BJ (cell line): ENCODE measurements at regions not wholly inside any gene's neighbourhood (a gene's known extent, or its start where the extent isn't known, plus 50 kb on each side); places are given as distances from the start of the nearest gene placed in this dataset.

Experiments used
- CTCF ChIA-PET: fragments of 350-600 bp; formaldehyde crosslinking; extraction: SDS; loops from one replicate; lab custom pipeline; 2021; ENCODE audit warnings: antibody characterized with exemption, inconsistent platforms; lab: Yijun Ruan, JAX
- POLR2A ChIA-PET: fragments of 300-600 bp; sonication (Branson Sonifier 250); formaldehyde crosslinking; extraction: SDS; loops from one replicate; lab custom pipeline; 2021; ENCODE audit warnings: antibody characterized with exemption; lab: Charles Lee
- DNase-seq: peaks from one replicate; pipeline ENCODE4 v3.0.0-alpha.2; 2011; ENCODE audit warnings: low read depth
- H3K27me3 ChIP-seq: 2 replicates; pipeline ENCODE4 v1.6.0; 2011; ENCODE audit warnings: low read length; ENCODE audit not compliant: control insufficient read depth, insufficient read depth
- H3K36me3 ChIP-seq: 2 replicates; pipeline ENCODE4 v1.5.1; 2011; ENCODE audit warnings: low read length; ENCODE audit not compliant: control insufficient read depth, insufficient read depth
- H3K4me3 ChIP-seq: 2 replicates; pipeline ENCODE4 v1.5.1; 2011; ENCODE audit warnings: low read depth, mild to moderate bottlenecking, control low read depth, low read length
- CTCF ChIP-seq: IDR thresholded peaks from 2 replicates; pipeline ENCODE4 v1.5.1; 2011; ENCODE audit warnings: low read depth, mild to moderate bottlenecking, control low read depth, inconsistent platforms, low read length, moderate library complexity; ENCODE audit not compliant: insufficient read depth

GRCh38 chr20:54746796-54747195 lies 271.4 kb downstream of the DOK5 start:
- Histone ChIP-seq H3K4me3 (no peak overlapping the region), H3K36me3 (no peaks in the 10 kb centered on the region), H3K27me3 (no peaks in the 10 kb centered on the region)
- TF ChIP-seq CTCF = no peak
- DNase-seq = no peak
- ChIA-PET CTCF (no interaction called here), POLR2A (no interaction called here)

DNA sequence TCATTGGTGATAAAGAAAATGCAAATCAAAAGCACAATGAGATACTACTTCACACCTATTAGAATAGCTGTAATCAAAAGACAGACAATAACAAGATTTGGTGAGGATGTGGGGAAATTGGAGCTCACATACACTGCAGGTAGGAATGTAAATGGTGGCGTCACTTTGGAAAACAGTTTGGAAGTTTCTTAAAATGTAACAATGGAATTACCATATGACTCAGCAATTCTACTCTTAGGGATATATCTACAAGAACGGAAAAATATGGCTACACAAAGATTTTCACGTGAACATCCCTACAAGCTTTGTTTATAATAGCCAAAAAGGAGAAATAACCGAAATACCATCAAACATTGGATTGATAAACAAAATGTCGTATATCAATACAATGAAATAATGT lies 270.4 kb downstream of the DOK5 start:
- ChIA-PET POLR2A (no interaction called here), CTCF (interaction anchor here (0.6 kb wide), 1 partner anchor 1548 kb away, joined by 5 read pairs; no protein-coding TSS in a partner anchor)
- Histone ChIP-seq H3K36me3 (no peaks in the 10 kb centered on the region), H3K27me3 (no peaks in the 10 kb centered on the region), H3K4me3 (no peak overlapping the region)
- no peak for DNase-seq
- no peak for TF ChIP-seq CTCF

DNA sequence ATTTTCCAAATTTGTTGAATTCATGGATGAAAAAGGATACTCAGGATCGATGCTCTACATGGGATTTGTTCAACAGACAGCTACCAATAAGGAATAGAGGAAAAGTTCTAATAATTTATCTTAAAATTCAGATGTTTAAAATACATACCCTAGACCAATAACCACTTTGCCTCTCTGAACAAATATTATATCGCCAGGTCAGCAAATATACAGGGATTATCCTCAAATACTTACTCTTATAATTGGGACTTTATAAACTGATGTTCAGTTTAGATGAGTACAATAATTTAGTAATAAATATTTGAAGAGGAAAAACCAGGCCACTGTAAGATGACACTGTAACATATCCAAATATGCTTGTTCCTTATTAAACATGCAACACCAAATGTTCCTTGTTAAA lies 268.7 kb downstream of the DOK5 start:
- CTCF ChIA-PET = no interaction called here
- POLR2A ChIA-PET = no interaction called here
- TF ChIP-seq CTCF = no peak

DNA sequence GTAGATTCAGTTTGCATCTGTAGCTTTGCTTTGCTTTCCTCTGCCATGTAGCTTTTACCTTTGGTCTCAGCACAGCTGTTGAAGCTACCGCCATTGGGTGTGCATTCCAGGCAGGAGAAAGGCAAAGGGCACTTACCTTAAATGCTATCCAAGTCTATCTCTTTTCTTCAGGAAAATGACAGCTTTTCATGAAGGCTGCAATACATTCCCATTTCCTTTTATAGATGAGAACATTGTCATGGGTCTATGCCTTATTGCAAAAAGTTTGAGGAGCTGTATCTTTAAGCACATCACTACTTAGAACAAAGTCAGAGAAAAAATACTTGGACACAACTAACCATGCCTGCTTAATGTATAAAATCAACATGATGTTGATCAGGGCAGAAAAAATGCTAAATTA lies 266.8 kb downstream of the DOK5 start:
- CTCF ChIA-PET = no interaction called here
- Histone ChIP-seq H3K4me3 (no peak overlapping the region), H3K27me3 (no peaks in the 10 kb centered on the region), H3K36me3 (no peaks in the 10 kb centered on the region)
- no peak for TF ChIP-seq CTCF
- DNase-seq = no peak
- POLR2A ChIA-PET = no interaction called here

More for the DNA sequence above, 268.7 kb downstream of the DOK5 start:
- Histone ChIP-seq H3K36me3 (no peaks in the 10 kb centered on the region), H3K4me3 (no peak overlapping the region), H3K27me3 (no peaks in the 10 kb centered on the region)
- no peak for DNase-seq

GRCh38 chr20:54736421-54736820 lies 261.0 kb downstream of the DOK5 start:
- POLR2A ChIA-PET = no interaction called here
- no peaks in the 10 kb centered on the region for H3K27me3 ChIP-seq
- CTCF ChIA-PET = no interaction called here
- no peak for DNase-seq
- no peak overlapping the region for H3K4me3 ChIP-seq
- no peak for TF ChIP-seq CTCF
- H3K36me3 ChIP-seq = no peaks in the 10 kb centered on the region
